ENCODE measurements at regions not wholly inside any gene's neighbourhood (a gene's known extent, or its start where the extent isn't known, plus 50 kb on each side); places are given as distances from the start of the nearest gene placed in this dataset.

- no peak for TF ChIP-seq CTCF (conservative IDR thresholded peaks at IDR 0.05)
- Histone ChIP-seq H3K27me3 (ENCODE audit: insufficient read depth, low read length) (no peaks in the 10 kb centered on the region), H2BK15ac (ENCODE audit: low read depth, low read length) (no peak overlapping the region), H3K23ac (ENCODE audit: insufficient read length, low read depth, low read length) (no peak overlapping the region), H2BK5ac (ENCODE audit: insufficient read length, low read length) (no peak overlapping the region), H3K9me3 (ENCODE audit: control insufficient read depth, low read depth, low read length) (no peaks in the 10 kb centered on the region), H3K79me2 (ENCODE audit: insufficient read depth, low read length) (no peaks in the 10 kb centered on the region), H4K5ac (ENCODE audit: insufficient read length, low read depth, low read length) (no peak overlapping the region), H3K79me1 (ENCODE audit: insufficient read depth, low read depth, low read length, poor library complexity, severe bottlenecking) (no peaks in the 10 kb centered on the region), H3K18ac (ENCODE audit: insufficient read length, low read depth, low read length) (no peak overlapping the region), H4K20me1 (ENCODE audit: control insufficient read depth, insufficient read depth, insufficient read length) (no peaks in the 10 kb centered on the region), H3K4ac (ENCODE audit: low read depth, low read length) (no peak overlapping the region), H2AFZ (ENCODE audit: low read length) (no peak overlapping the region), H3K23me2 (ENCODE audit: insufficient read length, low read depth, low read length, poor library complexity, severe bottlenecking) (no peaks in the 10 kb centered on the region), H3K56ac (ENCODE audit: insufficient read length, low read depth, low read length) (no peak overlapping the region), H2AK5ac (ENCODE audit: insufficient read length, low read length) (no peak overlapping the region), H4K91ac (ENCODE audit: insufficient read length, low read depth, low read length) (no peak overlapping the region), H3T11ph (ENCODE audit: low read length) (no peak overlapping the region), H3K4me2 (ENCODE audit: insufficient read depth, insufficient read length, low read length) (no peak overlapping the region), H3K27ac (ENCODE audit: insufficient read length, low read depth, low read length) (no peak overlapping the region), H2BK120ac (ENCODE audit: low read depth, low read length, poor library complexity, severe bottlenecking) (no peak overlapping the region), H3K14ac (ENCODE audit: insufficient read depth, low read length) (no peak overlapping the region), H2BK12ac (ENCODE audit: insufficient read length, low read depth, low read length) (no peak overlapping the region), H2BK20ac (ENCODE audit: low read depth, low read length, poor library complexity, severe bottlenecking) (no peak overlapping the region), H3K4me1 (ENCODE audit: insufficient read depth, low read length) (no peaks in the 10 kb centered on the region), H3K9ac (ENCODE audit: extremely low read depth, insufficient read length, low read length) (no peak overlapping the region), H4K8ac (replicated peaks; ENCODE audit: insufficient read length, low read depth, low read length) (no peak overlapping the region)
- no peak overlapping the region for H3K27ac Mint-ChIP-seq
- H3K4me3 Mint-ChIP-seq: no peak overlapping the region
- H3K4me1 Mint-ChIP-seq: peaks cover 6 to 8% of the 10 kb centered on the region in 2 experiments
- WGBS (ENCODE audit: extremely low coverage, insufficient read length, low lambda C conversion rate): no CpG with 5 or more reads among the region's 1 CpG
- H3K27me3 Mint-ChIP-seq (ENCODE audit: low read depth): no peaks in the 10 kb centered on the region
- H3K36me3 Mint-ChIP-seq (ENCODE audit: insufficient read depth in 1 of 3, low read depth in 3 of 3): no peaks in the 10 kb centered on the region
- H3K9me3 Mint-ChIP-seq: no peaks in the 10 kb centered on the region
- DNase-seq: no peak
Measured at GRCh38 chr6:92169506-92169905, 1249.9 kb downstream of the EPHA7 start.

Measured in H9 (cell line).